Gastroesophageal sphincter (tissue), 4 donors: ENCODE measurements at regions not wholly inside any gene's neighbourhood (a gene's known extent, or its start where the extent isn't known, plus 50 kb on each side); places are given as distances from the start of the nearest gene placed in this dataset.

Experiments used
- ATAC-seq: fragments of 150-250 bp; one replicate; pipeline ENCODE4 v1.9.1; 2016; ENCODE audit warnings: mild to moderate bottlenecking, moderate library complexity
- H3K27ac ChIP-seq, 4 donors: fragments of 200-600 bp; sonication (generic) in 3 of 4; 1 replicate in 3 of 4; 2 replicates in 1 of 4; pipeline ENCODE4 v1.5.1; 2016 to 2019
- H3K27me3 ChIP-seq: fragments of 200-600 bp; sonication (generic); one replicate; pipeline ENCODE4 v1.5.1; 2019
- H3K36me3 ChIP-seq, 2 donors: fragments of 200-600 bp; sonication (generic); one replicate each; pipeline ENCODE4 v1.5.1; 2019; ENCODE audit warnings: control low read depth in 1 of 2
- H3K4me1 ChIP-seq, 3 donors: fragments of 200-600 bp; sonication (generic); 1 replicate in 2 of 3; 2 replicates in 1 of 3; pipeline ENCODE4 v1.5.1; 2016 to 2019; ENCODE audit warnings: control low read depth in 2 of 3
- H3K4me3 ChIP-seq, 2 donors: fragments of 200-600 bp; sonication (generic); one replicate each; pipeline ENCODE4 v1.5.1; 2019; ENCODE audit warnings: mild to moderate bottlenecking in 1 of 2, moderate library complexity in 1 of 2
- H3K9me3 ChIP-seq, 3 donors: fragments of 200-600 bp; sonication (generic); one replicate each; pipeline ENCODE4 v1.5.1; 2017 to 2019; ENCODE audit warnings: control low read depth in 2 of 3
- CTCF ChIP-seq, 4 experiments: fragments of 200-600 bp in 2 of 4; fragments of 450-650 bp in 2 of 4; sonication (generic) in 1 of 4; IDR thresholded peaks; one replicate each; pipeline ENCODE4 v1.5.1; 2017 to 2019; ENCODE audit warnings: antibody characterized with exemption in 4 of 4, mild to moderate bottlenecking in 2 of 4, moderate library complexity in 2 of 4
- EP300 ChIP-seq: sonication (generic); formaldehyde crosslinking; IDR thresholded peaks from one replicate; pipeline ENCODE4 v1.6.1; 2017; ENCODE audit warnings: antibody characterized with exemption, mild to moderate bottlenecking
- POLR2A ChIP-seq, 2 donors: fragments of 450-650 bp; IDR thresholded peaks; one replicate each; pipeline ENCODE4 v1.6.1; 2017; ENCODE audit warnings: antibody characterized with exemption in 2 of 2, mild to moderate bottlenecking in 2 of 2, moderate library complexity in 1 of 2
- POLR2AphosphoS5 ChIP-seq: sonication (generic); formaldehyde crosslinking; IDR thresholded peaks from one replicate; pipeline ENCODE4 v1.6.1; 2017; ENCODE audit warnings: antibody characterized with exemption
- WGBS, 2 donors: methylation state at CpG; one replicate each; pipeline ENCODE4 v1.1.5; 2018; ENCODE audit warnings: low coverage in 1 of 2; 5-methylcytosine and 5-hydroxymethylcytosine counted together

GRCh38 chr15:95574053-95574452 is 756.4 kb upstream of the NR2F2 start:
- Histone ChIP-seq H3K27me3 (no peaks in the 10 kb centered on the region), H3K4me1 (no peaks in the 10 kb centered on the region), H3K4me3 (no peak overlapping the region), H3K9me3 (peaks cover 0 to 8% (median 0%) of the 10 kb centered on the region in 3 donors), H3K27ac (no peak overlapping the region), H3K36me3 (no peaks in the 10 kb centered on the region)
- WGBS, 2 donors = 78 to 84% methylated on average over 4 to 5 of the region's 5 CpGs
- ATAC-seq = no peak
- TF ChIP-seq POLR2AphosphoS5 (no peak), EP300 (no peak), POLR2A (IDR thresholded peaks at IDR 0.05) (no peak), CTCF (IDR thresholded peaks at IDR 0.05) (no peak)

GRCh38 chr15:95577927-95578326 is 752.6 kb upstream of the NR2F2 start:
- Histone ChIP-seq H3K36me3 (no peaks in the 10 kb centered on the region), H3K27ac (no peak overlapping the region), H3K9me3 (no peaks in the 10 kb centered on the region), H3K4me3 (no peak overlapping the region), H3K27me3 (no peaks in the 10 kb centered on the region), H3K4me1 (no peaks in the 10 kb centered on the region)
- 57 to 78% methylated on average over 3 to 4 of the region's 4 CpGs for WGBS, 2 donors
- no peak for ATAC-seq
- TF ChIP-seq POLR2AphosphoS5 = no peak
- TF ChIP-seq CTCF (IDR thresholded peaks at IDR 0.05) = no peak
- no peak for TF ChIP-seq POLR2A (IDR thresholded peaks at IDR 0.05)

- no peaks in the 10 kb centered on the region for H3K27me3 ChIP-seq
- no peaks in the 10 kb centered on the region for H3K4me1 ChIP-seq
- no peaks in the 10 kb centered on the region for H3K36me3 ChIP-seq
- no peak for TF ChIP-seq EP300
- TF ChIP-seq CTCF (IDR thresholded peaks at IDR 0.05) = no peak
- TF ChIP-seq POLR2AphosphoS5 = no peak
- TF ChIP-seq POLR2A (IDR thresholded peaks at IDR 0.05) = no peak
- 61 to 77% methylated on average over 3 of the region's 3 CpGs for WGBS, 2 donors
- no peaks in the 10 kb centered on the region for H3K9me3 ChIP-seq
- ATAC-seq = no peak
- H3K4me3 ChIP-seq = no peak overlapping the region
- H3K27ac ChIP-seq = no peak overlapping the region
Observed at GRCh38 chr15:95580121-95580520, 750.4 kb upstream of the NR2F2 start.

GRCh38 chr15:95581595-95581994 is 748.9 kb upstream of the NR2F2 start:
- 90 to 94% methylated on average over 6 to 11 of the region's 13 CpGs for WGBS, 2 donors

GRCh38 chr15:95584088-95584487 is 746.4 kb upstream of the NR2F2 start:
- ATAC-seq = no peak
- TF ChIP-seq CTCF (IDR thresholded peaks at IDR 0.05) = no peak
- TF ChIP-seq EP300 = no peak
- TF ChIP-seq POLR2AphosphoS5 = no peak
- TF ChIP-seq POLR2A (IDR thresholded peaks at IDR 0.05) = no peak
- Histone ChIP-seq H3K27ac (no peak overlapping the region), H3K4me1 (no peaks in the 10 kb centered on the region), H3K36me3 (no peaks in the 10 kb centered on the region), H3K4me3 (no peak overlapping the region), H3K9me3 (no peaks in the 10 kb centered on the region), H3K27me3 (no peaks in the 10 kb centered on the region)

More at GRCh38 chr15:95581595-95581994, 748.9 kb upstream of the NR2F2 start:
- Histone ChIP-seq H3K9me3 (no peaks in the 10 kb centered on the region), H3K27ac (no peak overlapping the region), H3K36me3 (no peaks in the 10 kb centered on the region), H3K4me1 (no peaks in the 10 kb centered on the region), H3K27me3 (no peaks in the 10 kb centered on the region), H3K4me3 (no peak overlapping the region)
- no peak for ATAC-seq
- TF ChIP-seq POLR2AphosphoS5 (no peak), CTCF (IDR thresholded peaks at IDR 0.05) (no peak), POLR2A (IDR thresholded peaks at IDR 0.05) (no peak), EP300 (no peak)
